ENCODE measurements at regions not wholly inside any gene's neighbourhood (a gene's known extent, or its start where the extent isn't known, plus 50 kb on each side); places are given as distances from the start of the nearest gene placed in this dataset.
"Not testable (repeated sequence)": the region's sequence is repeated elsewhere in the genome, so short reads cannot be mapped to it uniquely, and the experiment has no call there.

GRCh38 chrX:95612350-95612749, 1072.3 kb upstream of the DIAPH2 start:
- no peak for DNase-seq

GRCh38 chrX:95622200-95622599, 1062.4 kb upstream of the DIAPH2 start:
- no peak for DNase-seq

- no peak for DNase-seq
These were observed 1057.9 kb upstream of the DIAPH2 start for GRCh38 chrX:95626748-95627147.

- no peak for DNase-seq
These were observed 1055.8 kb upstream of the DIAPH2 start for GRCh38 chrX:95628796-95629195.

- DNase-seq: no peak
These were observed 1054.9 kb upstream of the DIAPH2 start for GRCh38 chrX:95629737-95630136.

GRCh38 chrX:95640226-95640625, 1044.4 kb upstream of the DIAPH2 start:
- DNase-seq: no peak

GRCh38 chrX:95645738-95646137, 1038.9 kb upstream of the DIAPH2 start:
- no peak for DNase-seq

- no peak for DNase-seq
These were observed 1022.4 kb upstream of the DIAPH2 start for GRCh38 chrX:95662200-95662599.

- DNase-seq: no peak
These were observed 1018.6 kb upstream of the DIAPH2 start for GRCh38 chrX:95666056-95666455.

- no peak for DNase-seq
These were observed 1009.6 kb upstream of the DIAPH2 start for GRCh38 chrX:95675011-95675410.

- DNase-seq: no peak
These were observed 1008.8 kb upstream of the DIAPH2 start for GRCh38 chrX:95675794-95676193.

GRCh38 chrX:95678679-95679078, 1006.0 kb upstream of the DIAPH2 start:
- no peak for DNase-seq

GRCh38 chrX:95693365-95693764, 991.3 kb upstream of the DIAPH2 start:
- no peak for DNase-seq

GRCh38 chrX:95703696-95704095, 980.9 kb upstream of the DIAPH2 start:
- no peak for DNase-seq

GRCh38 chrX:95716841-95717240, 967.8 kb upstream of the DIAPH2 start:
- DNase-seq: no peak

- DNase-seq: no peak
These were observed 965.9 kb upstream of the DIAPH2 start for GRCh38 chrX:95718746-95719145.

- DNase-seq: no peak
These were observed 963.6 kb upstream of the DIAPH2 start for GRCh38 chrX:95721011-95721410.

- DNase-seq: no peak
These were observed 956.2 kb upstream of the DIAPH2 start for GRCh38 chrX:95728446-95728845.

GRCh38 chrX:95729401-95729800, 955.2 kb upstream of the DIAPH2 start:
- DNase-seq: no peak

GRCh38 chrX:95733426-95733825, 951.2 kb upstream of the DIAPH2 start:
- no peak for DNase-seq

GRCh38 chrX:95754411-95754810, 930.2 kb upstream of the DIAPH2 start:
- no peak for DNase-seq

- no peak for DNase-seq
These were observed 924.3 kb upstream of the DIAPH2 start for GRCh38 chrX:95760356-95760755.

GRCh38 chrX:95762716-95763115, 921.9 kb upstream of the DIAPH2 start:
- DNase-seq: peak in 1 of 2 experiments; percentile 0

- peak; percentile 1 to 28 for DNase-seq
These were observed 919.6 kb upstream of the DIAPH2 start for GRCh38 chrX:95764972-95765451.

- not testable (repeated sequence) for DNase-seq
These were observed 913.4 kb upstream of the DIAPH2 start for GRCh38 chrX:95771198-95771597.

GRCh38 chrX:95791876-95792275, 892.8 kb upstream of the DIAPH2 start:
- DNase-seq: no peak
